Stimulated activated CD8-positive, alpha-beta memory T cell treated with anti-CD3 and anti-CD28 coated beads, Interleukin-12 subunit alpha, Interleukin-12 subunit beta, amount 100 ng/mL, for 4 hours (primary cell): ENCODE measurements at regions not wholly inside any gene's neighbourhood (a gene's known extent, or its start where the extent isn't known, plus 50 kb on each side); places are given as distances from the start of the nearest gene placed in this dataset.
A peak's percentile ranks its signal among the peaks of the same experiment; 100 is the strongest.

Source experiments
- DNase-seq: peaks from one replicate; pipeline ENCODE4 v3.0.0-alpha.2; 2020; ENCODE audit warnings: low read depth

- no peak for DNase-seq
Measured at GRCh38 chr7:340979-341694, 51.2 kb downstream of the FOXL3 start.

DNA sequence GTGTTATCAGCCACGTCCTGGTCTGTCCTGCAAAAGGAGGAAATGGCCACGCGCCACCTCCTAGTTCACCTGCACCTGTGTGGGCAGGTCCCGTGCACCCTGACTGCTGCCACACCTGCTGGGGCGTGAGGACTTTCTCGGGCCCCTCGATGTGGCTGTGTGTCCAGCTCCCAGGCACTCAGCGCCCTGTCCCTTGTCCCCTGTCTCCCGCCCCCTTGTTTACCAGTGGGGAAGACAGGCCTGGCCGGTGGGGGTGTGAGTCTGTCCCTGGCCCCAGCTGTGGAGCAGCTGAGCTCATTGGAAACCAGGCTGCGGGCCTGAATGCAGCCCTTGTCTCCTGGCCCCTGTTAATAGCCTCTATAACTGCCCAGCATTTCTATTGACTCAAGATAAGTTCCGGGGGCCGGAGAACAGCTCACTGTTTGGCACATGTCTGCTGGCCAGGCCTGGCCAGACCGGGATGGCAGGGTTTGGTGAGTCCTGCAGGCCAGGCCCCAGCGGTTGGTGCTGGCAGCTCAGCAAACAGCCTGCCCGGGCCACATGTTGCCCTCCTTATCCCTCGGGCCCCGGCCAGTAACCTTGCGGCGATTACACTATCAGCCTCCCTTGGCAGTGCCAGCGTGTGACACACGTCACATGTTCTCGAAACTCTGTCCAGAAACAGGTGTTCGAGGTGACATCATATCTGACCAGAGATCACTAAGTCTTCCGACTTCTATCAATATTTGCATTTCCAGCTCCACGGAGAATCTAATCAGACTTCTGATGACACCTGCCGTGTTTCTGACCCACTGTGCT, 52.1 kb downstream of the FOXL3 start:
- DNase-seq, result no peak

DNA sequence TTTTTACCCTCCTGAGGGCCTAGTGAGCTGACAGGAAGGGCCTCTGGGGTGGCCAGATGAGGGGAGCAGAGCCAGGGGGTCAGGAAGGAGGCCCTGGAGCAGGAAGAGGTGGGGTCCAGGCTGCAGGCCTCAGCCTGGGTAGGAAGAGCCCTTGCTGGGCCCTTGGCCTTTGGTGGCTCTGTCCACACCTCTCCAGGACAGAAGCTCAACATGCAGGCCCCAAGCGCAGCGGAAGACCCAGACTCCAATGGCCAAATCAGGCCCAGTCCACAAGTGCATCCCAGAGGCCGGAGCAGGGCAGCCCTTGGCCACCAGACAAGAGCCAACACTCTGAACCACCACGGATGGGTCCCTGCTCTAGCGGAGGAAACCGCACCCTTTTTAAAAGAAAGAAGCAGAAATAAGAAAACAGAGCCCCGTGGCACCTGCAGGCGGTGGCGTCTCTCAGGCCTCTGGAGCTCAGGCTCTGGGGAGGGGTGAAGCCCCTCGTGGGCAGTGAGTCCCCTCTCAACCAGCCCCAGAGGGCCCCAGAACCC, 52.8 kb downstream of the FOXL3 start:
- DNase-seq, result no peak

DNA sequence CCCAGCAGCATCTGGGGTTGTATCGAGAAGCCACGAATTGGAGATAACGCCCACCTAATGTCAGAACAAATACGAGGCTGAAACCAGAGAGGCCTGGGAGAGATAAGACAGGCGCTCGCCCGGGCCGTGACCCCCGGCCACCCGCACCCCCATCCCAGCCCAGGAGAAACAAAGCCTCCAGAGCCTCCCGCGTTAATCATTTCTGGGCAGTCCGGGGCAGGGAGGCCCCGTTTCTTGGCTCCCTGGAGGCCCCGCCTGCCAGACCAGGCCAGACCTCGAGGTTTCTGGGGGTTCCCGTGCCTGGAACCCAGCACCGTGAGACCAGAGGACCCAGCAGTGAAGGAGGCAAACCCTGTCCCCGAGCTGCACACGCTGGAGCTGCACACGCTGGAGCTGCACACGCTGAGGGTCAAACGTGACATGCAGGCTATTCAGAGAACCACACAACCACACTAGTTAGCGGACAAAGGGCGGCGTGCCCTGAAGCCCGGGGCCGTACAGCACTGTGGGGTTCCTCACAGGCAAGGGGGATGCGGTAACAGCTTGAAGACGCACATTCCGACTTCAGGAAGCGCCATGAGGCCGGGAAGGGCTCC, 53.4 kb downstream of the FOXL3 start:
- DNase-seq, result no peak

- no peak for DNase-seq
Measured at GRCh38 chr7:343864-344607, 54.1 kb downstream of the FOXL3 start.

DNA sequence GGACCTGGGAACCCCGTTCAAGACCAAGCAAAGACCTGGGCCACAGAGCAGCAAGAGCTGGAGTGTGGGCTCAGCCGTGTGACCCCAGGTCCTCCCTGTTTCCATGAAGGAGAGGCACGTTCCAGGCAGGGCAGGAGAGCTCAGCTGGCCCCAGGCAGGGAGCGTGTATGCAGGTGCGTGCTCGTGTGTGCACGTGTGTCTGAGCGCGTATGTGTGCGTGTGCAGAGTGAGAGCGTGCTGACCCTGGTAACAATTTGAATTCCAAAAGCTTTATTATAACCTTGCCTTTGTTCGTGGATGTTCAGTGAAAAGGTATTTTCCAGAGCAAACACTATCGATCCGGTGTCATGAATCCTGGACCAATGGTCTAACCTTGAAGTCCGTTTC, 54.6 kb downstream of the FOXL3 start:
- DNase-seq, result no peak

GRCh38 chr7:346116-346898, 56.3 kb downstream of the FOXL3 start:
- no peak for DNase-seq

DNA sequence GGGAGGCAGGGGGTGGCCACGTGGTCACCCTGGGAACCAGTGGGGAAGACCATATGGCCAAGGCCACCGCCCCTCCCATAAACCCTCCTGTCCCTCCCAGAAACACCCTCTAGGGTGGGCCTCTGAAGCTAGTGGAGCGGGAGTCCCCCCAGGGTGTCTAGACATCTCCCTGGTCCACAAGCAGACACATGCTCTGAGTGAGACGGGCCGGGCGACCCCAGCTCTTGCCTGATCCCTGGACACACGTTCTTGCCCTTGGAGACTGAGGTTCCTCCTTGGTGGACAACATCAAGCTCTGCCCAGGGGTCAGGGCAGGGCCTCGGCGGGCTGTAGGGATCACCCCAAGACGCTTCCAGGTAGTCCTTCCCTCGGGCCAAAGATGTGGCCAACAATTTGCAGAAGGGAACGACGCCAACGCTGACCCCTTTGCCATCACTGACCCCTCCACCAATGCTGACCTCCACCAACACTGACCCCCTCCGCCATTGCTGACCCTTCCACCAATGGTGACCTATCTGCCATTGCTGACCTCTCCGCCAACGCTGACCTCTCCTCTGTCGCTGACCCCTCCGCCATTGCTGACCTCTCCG, 57.1 kb downstream of the FOXL3 start:
- DNase-seq, result no peak

DNA sequence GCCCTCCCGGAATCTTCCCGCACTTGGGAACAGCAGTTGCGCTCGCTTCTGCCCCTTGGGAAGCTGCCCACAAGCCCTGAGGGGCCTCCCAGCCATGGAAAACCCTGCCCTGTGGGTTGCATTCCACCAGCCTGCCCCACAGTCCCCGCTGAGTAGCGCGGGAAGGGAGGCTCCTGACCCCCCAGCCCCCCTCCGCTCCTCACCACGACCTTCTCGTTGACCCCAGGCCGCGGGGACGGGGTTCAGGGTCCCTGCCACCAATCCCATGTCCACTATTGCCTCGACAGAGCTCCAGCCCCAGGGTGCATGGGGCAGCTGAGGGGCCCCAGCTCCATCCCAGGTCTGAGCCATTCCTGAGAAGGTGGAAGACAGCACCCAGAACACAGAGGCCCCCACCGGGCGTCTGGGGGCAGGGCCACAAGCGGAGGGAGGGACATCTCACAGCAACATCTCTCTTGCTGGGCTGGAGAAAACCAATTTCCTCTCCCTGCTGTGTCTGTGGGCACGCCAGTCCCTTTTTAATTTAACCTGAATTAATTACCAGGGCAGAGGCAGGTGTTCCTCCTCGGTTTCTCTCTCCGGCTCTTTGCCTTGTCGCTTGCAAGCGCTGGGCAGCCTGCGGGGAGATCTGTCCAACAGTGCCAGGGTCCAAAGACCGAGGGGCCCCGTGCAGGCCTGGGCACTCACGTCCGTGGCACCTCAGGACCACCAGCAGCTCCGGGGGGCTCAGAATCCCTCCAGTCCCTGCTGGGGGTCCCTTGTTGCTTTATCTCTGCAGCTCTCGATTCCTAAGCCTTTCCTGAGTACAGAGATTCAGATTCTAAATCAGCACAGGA, 57.9 kb downstream of the FOXL3 start:
- DNase-seq, result no peak

DNA sequence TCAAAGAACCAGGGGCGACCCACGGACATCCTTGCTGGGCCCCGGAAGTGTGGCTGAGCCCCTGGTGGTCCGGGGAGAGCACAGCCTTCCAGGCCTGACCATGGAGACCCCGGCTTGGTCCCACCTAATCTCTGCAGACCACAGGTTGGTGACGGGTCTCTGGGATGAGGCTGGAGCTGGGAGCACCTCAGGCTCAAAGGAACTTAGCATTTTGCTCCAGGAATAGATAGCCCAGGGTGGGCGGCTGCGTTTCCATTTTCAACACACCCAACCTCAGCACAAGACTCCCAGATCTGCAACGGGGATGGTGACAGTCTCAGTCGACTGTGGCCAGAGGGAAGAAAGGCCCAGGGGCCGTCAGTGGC, 58.5 kb downstream of the FOXL3 start:
- DNase-seq, result no peak

DNA sequence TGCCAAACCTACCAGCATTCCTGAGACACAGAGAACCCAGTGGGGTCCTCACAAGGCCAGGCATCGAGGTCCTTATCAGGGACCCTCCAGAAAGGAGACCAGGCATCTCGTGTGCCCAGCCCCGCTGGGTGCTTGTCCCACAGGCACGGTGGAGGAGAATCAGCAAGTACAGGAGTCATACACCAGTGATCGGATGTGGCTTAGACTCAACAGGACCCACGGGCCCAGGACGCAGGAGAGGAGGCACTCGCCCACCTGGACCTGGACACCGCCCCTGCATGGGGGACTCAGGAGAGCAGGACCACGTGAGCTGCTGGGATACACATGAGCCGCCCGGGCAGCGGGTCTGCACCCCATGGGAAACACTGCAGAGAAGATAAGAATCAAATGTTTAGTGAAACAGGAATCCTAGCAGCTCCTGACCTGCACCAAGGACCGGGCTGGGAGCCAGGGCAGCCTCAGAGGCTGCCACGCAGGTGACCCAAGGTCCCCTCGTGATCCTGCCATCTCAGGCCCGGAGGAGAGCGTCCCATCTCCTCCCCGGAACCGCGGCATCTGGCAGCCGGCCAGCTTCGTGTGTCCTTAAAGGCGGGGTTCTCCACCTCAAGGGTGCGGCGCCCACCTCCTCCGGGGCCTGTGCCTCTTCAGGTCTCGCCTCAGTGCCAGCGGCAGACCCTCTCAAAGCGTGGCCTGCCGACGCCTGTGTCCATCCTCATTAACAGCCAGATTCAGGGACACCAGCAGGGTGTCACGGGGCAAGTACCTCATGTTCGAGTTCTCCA, 59.2 kb downstream of the FOXL3 start:
- DNase-seq, result no peak

GRCh38 chr7:351256-351655, 61.3 kb downstream of the FOXL3 start:
- peak; percentile 24 for DNase-seq

- peak; percentile 16 for DNase-seq
Measured at GRCh38 chr7:351681-352480, 61.9 kb downstream of the FOXL3 start.

GRCh38 chr7:353746-354325, 63.9 kb downstream of the FOXL3 start:
- DNase-seq, result no peak

DNA sequence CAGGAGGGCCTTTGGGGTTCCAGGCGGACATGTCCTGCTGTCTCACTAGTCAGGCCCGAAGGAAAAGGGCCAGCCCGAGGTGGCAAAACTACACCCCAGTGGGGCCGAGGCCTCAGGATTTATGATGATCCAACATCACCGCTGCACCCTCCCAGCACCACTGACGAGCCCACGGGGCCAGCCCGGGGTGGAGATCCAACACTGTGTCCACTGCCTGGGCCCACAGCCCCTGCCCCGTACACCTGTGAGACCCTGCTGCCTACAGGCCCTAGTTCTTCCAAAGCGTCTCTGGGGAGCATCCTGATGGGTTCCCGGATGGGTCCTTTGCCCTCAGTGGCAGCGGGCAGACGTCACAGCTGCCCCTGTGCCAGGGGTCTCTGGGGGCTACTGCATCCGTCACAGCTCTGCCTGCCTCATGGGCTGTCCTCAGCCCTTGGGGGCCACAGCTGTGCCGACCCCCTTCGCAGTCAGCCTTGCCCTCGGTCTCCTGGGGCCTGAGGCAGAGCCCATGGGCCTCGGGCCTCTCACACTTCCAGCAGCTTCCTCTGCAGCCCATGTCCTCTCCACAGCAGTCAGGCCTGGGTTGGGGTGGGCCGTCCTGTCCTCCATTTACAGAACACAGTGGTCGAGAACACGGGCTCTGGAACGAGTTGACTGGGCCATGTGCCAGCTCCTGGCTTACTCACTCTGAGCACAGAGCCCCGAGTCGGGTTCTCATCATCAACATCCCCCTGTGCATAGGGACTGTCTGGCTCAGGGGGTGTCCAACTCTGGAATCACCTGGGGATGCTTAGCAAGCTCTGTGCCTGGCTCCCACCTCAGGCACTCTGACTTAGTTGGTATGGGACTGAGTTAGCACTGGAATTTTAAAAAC, 64.9 kb downstream of the FOXL3 start:
- no peak for DNase-seq

GRCh38 chr7:355568-355967, 65.6 kb downstream of the FOXL3 start:
- DNase-seq, result no peak

DNA sequence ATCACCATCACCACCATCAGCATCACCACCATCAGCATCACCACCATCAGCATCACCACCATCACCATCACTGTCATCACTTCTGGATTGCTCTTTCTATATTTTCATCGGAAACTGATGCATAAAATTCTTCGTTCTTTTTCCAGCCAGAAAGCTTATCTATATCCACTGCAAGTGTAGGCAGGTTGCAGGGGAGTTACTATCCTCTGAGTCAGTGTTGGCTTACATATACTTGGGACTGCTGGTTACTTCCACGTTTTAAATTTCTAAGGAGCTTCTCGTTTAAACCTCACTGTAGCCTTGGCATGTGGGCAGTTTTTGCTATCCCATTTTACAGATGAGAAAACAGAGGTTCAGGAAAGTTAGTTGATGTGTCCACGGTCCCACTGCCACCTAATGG, 66.1 kb downstream of the FOXL3 start:
- DNase-seq, result no peak
